Fibroblast of mammary gland (primary cell): ENCODE measurements at regions not wholly inside any gene's neighbourhood (a gene's known extent, or its start where the extent isn't known, plus 50 kb on each side); places are given as distances from the start of the nearest gene placed in this dataset.

Source experiments
- DNase-seq: peaks from one replicate; pipeline ENCODE4 v3.0.0-alpha.2; 2010; ENCODE audit warnings: low read depth
- H3K4me3 ChIP-seq: 2 replicates; pipeline ENCODE4 v1.5.1; 2011; ENCODE audit warnings: low read depth, mild to moderate bottlenecking, low read length, moderate library complexity; ENCODE audit not compliant: control insufficient read depth
- TF ChIP-seq, protein P1 (sequence below): conservative IDR thresholded peaks from 2 replicates; pipeline ENCODE4 v1.5.1; 2011; ENCODE audit warnings: low read depth, low read length, inconsistent platforms; ENCODE audit not compliant: control insufficient read depth, insufficient read depth

DNA sequence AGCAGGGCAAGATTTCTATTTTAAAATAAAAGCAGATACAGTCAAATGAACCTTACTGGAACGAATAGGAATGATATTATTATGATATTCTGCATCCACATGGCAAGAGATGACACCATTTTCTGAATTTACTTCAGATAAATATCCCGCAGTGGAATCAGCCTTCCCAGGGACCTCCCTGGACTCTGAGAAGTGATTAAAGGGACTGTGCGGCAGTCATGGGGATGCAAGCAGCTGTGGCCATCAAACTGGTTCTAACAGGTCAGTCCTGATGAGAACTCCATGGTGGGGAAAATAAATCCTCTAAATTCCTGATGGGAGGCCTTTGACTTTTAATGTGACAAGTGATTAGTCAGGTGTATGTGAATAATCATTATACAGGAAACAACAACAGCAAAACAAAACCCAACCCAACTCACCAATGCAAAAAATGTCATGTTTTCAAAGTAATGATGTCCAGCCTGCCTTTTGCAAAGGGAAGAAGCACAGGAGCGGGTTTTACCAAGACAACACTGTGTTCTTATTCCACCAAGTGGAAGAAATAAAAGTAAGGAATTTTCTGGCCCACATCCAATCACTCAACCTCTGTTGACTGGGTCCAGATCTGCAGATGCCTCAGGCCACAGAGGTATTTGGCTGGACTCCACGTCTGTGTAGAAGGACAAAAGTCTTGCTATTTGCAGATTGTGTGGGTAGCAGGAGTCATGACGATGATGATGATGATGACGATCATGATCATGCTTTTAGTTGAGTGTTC lies 61.9 kb upstream of the CITED2 start:
- DNase-seq: peak; percentile 4
- TF ChIP-seq, protein P1, sequence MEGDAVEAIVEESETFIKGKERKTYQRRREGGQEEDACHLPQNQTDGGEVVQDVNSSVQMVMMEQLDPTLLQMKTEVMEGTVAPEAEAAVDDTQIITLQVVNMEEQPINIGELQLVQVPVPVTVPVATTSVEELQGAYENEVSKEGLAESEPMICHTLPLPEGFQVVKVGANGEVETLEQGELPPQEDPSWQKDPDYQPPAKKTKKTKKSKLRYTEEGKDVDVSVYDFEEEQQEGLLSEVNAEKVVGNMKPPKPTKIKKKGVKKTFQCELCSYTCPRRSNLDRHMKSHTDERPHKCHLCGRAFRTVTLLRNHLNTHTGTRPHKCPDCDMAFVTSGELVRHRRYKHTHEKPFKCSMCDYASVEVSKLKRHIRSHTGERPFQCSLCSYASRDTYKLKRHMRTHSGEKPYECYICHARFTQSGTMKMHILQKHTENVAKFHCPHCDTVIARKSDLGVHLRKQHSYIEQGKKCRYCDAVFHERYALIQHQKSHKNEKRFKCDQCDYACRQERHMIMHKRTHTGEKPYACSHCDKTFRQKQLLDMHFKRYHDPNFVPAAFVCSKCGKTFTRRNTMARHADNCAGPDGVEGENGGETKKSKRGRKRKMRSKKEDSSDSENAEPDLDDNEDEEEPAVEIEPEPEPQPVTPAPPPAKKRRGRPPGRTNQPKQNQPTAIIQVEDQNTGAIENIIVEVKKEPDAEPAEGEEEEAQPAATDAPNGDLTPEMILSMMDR: no peak
- H3K4me3 ChIP-seq: no peak overlapping the region

DNA sequence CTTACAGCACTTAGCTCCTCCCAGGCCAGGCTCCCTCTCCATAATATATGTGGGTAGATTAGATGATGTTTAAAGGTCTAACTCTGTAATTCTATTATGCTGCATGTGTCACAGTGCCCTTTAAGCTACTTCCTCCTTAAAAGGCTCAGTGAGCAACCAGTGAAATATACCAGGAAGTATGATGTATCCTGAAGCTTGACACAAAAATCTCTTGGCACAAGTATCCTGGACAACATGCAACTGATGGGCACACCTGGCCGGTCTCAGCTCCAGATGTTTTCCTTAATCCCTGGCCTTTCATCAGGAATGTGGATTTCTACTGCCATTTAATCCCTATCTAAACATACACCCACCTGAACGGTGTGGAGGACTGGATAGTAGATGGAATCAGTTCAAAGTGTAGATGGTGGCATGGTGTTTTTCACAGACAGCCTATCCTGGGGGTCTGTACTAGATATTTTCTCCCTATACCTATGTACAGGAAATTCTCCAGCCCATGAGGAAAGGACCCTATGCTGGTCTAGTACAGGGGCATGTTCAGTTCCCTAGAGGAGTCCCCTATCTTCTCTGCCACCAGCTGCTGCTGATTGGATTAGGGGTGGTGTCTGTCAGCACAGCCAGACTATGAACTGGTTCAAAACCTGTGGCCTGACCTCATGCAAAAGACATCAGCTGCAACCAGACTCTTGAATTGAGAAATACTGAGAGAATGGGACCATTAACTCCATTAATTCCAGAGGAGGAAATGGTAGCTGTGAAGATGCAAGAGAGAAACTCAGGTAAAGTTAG lies 59.4 kb upstream of the CITED2 start:
- TF ChIP-seq, protein P1: no peak
- peak; percentile 50 for DNase-seq
- no peak overlapping the region for H3K4me3 ChIP-seq

DNA sequence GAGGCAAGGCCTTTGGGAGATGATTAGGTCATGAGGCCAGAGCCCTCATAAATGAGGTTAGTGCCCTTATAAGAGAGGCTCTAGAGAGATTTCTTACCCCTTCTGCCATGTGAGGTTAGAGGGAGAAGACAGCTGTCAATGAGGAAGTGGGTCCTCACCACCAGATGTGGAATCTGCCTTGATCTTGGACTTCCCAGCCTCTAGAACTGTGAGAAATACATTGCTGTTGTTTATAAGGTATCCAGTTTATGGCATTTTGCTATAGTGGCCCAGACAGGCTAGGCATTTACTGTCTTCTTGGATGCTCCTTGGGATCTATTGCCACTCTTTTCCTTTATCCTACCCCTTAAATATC lies 57.1 kb upstream of the CITED2 start:
- DNase-seq: no peak

DNA sequence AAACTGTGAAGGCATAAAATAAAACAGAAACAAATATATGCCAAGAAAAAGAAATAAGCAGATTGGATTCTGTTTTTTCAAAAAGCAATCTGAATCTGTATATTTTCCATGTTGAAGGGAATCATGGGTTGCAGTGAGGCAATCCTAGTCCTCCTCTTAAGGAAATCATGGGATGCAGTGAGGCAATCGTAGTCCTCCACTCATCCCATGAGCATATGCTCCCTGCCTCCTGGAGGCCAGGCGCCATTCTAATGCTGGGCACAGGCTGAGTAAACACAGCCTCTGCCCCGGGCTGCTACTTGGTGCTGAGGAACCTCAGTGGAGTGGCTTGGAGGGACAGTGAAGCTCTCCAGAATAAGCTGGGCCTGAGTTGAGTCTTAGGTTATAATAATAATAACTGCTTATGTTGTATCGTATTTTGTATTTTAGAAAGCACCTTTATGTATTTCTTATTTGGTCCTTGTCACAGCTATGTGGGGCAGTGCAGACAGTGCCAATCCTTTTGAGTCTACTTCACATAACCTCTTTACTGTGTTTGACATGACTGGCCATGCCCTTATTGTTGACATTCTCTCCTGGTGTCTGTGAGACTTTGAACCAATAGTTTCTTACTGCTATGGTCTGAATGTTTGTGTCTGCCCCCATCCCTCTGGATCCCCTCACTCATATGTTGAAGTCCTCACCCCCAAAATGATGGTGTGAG lies 56.6 kb upstream of the CITED2 start:
- peak; percentile 32 for DNase-seq
- TF ChIP-seq, protein P1: no peak
- no peak overlapping the region for H3K4me3 ChIP-seq

More for the DNA sequence above, 57.1 kb upstream of the CITED2 start:
- no peak overlapping the region for H3K4me3 ChIP-seq
- TF ChIP-seq, protein P1: no peak

DNA sequence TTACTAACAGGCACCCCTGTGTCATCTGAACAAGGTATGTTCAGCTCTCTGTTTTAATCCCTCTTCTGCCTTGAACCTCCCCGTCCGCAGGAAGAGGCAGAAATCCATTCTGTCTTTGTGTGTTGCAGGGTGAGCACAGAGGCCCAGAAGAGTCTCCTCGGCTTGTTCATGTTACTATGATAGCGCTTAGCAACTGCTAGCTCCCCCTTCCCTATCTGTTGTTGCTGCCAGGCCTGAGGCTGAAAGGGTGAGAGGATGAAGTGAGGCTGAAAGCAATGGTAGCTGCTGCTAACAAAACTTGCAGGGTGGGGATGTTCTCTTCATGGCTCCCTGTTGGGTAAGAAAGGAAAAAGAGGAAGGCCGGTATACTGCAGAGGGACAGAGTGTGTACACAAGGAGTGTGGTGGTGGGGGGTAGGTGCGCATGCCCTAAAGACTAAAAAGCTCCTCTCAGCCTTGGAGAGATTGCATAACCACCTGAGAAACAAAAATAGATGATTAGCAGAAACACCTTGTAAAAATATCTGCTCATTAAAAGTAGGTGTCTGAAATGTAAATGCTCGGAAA lies 55.2 kb upstream of the CITED2 start:
- H3K4me3 ChIP-seq: no peak overlapping the region
- no peak for DNase-seq
- TF ChIP-seq, protein P1: no peak

DNA sequence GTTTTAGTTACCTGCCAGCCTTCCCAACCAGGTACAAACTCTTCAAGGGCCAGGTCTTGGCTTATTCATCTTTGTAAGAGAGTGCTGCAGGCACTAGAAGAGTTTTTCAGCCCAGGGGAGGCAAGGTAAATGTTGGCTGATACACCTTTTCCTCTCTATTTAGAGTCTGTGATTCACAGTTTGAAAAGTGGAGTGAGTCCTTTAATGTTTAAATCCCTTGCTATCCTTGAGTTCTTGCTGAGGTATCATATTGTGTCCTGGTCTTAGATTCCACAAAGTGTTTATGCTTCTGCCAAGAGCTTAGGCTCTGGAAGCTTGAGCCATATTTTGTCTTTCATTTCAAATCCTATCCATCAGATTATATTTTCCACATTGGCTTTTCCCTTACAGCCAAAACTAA lies 52.8 kb upstream of the CITED2 start:
- H3K4me3 ChIP-seq: no peak overlapping the region
- DNase-seq: no peak
- TF ChIP-seq, protein P1: no peak
